T1000 (cell line): ENCODE measurements at regions not wholly inside any gene's neighbourhood (a gene's known extent, or its start where the extent isn't known, plus 50 kb on each side); places are given as distances from the start of the nearest gene placed in this dataset.

Experiments used
- DNase-seq: peaks from one replicate; lab custom pipeline; 2025; ENCODE audit warnings: mixed read lengths; lab: John Stamatoyannopoulos, UW

DNA sequence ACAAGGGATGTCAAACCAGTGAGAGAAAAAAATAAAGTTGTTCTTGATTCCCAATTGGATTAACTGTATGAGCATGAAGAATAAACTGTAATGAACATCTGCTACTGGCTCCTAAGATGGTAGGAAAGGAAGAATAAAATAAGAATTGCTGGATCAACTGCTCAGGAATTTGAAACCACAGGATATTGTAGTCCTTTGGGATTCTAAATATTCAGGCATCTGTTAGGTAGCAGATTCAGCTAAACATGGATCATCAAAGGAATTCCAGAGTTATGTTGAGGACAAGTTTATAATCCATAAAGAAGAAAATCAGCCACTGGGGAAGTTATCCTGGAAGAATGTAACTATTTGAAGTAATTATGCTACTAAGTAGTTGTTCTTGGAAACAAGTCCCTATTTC, 65.8 kb downstream of the ISL1 start:
- DNase-seq = no peak

- no peak for DNase-seq
Observed at GRCh38 chr5:51452562-51452961, 69.3 kb downstream of the ISL1 start.

- no peak for DNase-seq
Observed at GRCh38 chr5:51465165-51465564, 81.9 kb downstream of the ISL1 start.

- no peak for DNase-seq
Observed at GRCh38 chr5:51466214-51466613, 83.0 kb downstream of the ISL1 start.

- no peak for DNase-seq
Observed at GRCh38 chr5:51468196-51468595, 84.9 kb downstream of the ISL1 start.

- no peak for DNase-seq
Observed at GRCh38 chr5:51471630-51472029, 88.4 kb downstream of the ISL1 start.

DNA sequence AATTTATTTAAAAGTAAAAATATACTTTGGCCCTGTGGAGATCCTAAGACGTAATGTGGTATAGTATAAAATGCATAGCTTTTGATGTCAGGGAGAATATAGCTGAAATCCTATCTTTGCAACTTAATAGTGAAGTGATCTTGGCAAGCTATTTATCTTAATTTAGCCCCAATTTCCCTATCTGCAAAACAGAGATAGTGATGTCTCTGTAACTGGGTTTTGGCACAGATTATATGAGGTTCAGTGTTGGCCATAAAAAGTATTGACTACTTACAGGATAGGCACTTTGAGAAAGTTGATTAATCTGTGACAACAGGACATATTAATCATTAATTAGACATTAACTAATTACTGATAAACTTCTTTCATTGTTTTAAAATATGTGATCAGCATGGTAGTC, 89.2 kb downstream of the ISL1 start:
- DNase-seq = no peak

- DNase-seq = no peak
Observed at GRCh38 chr5:51475628-51476027, 92.4 kb downstream of the ISL1 start.

- no peak for DNase-seq
Observed at GRCh38 chr5:51476431-51476830, 93.2 kb downstream of the ISL1 start.

DNA sequence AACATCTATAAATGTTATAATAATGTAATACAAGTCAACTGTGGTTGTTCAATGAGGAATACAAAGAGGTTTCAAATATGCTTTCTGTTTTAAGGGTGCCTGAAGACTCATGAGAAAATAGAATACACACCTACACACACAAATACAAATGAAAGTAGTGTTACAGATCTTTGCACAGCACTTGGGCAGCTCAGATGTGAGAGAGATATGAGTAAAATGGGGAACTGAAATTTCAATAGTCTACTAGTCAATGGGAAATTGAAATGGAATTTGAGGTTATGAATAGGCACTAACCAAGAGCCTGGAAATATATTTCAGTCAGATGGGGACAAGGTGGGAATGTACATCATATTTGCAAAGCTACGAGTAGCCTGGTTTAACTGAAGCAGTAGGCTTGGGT, 96.6 kb downstream of the ISL1 start:
- DNase-seq = no peak

GRCh38 chr5:51484326-51484725, 101.1 kb downstream of the ISL1 start:
- DNase-seq = no peak

GRCh38 chr5:51486158-51486557, 102.9 kb downstream of the ISL1 start:
- no peak for DNase-seq

DNA sequence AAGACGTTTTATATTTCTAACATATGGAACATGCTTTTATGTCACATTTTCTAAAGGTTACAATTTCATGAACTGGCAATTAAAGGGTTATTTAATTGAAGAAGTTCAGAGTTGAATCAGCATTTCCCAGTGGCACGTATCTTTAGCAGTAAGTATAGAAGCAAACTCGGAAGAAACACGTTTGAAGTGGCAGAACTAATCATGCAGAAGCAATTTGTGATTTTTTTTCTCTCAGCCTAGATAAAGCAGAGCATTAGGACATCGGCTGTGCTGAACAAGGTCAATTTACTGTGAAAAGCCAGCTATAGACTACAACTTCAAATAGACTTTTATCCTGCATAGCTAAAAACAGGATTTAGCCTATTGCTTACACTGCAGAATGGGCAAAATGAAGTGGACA, 104.7 kb downstream of the ISL1 start:
- DNase-seq = no peak

- DNase-seq = no peak
Observed at GRCh38 chr5:51488803-51489642, 105.8 kb downstream of the ISL1 start.

DNA sequence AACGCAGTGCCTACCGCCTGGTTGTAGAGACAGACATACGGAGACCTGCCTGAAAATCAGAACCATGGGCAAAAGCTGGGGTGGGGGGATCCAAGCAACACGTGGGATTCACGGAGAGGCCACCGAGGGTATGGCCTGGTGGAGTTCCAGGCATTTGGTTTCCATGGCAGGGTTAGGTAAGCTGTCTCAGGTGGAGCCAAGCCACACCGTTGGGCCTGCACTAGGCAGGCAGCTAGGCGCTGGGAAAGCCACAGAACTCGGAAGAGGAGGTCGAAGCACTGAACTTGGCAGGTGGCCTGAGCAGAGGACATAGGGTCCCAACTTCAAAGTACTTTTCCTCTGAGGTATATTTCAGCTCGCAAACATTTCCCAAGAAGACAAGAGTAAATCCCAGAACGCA, 111.6 kb downstream of the ISL1 start:
- DNase-seq = no peak

- peak; percentile 21 for DNase-seq
Observed at GRCh38 chr5:51495672-51496071, 112.4 kb downstream of the ISL1 start.

DNA sequence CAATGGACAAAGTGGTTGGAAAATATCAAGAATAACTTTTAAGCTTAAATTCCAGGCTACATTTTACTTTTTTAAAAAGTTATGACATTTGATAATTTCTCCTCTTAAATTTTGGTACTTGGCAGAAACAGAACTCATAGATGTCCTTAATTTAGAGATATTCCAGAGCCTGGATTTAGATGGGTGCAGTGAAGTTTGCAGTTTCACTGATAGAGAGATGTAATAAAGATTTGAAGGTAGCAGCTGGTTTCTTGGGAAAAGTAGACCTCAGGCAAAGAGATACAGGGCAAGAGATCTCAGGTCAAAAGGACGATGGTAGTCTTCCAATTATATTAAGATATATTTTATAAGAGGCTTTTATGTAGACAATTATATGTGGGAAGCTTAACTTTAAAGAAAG, 134.6 kb downstream of the ISL1 start:
- DNase-seq = no peak

DNA sequence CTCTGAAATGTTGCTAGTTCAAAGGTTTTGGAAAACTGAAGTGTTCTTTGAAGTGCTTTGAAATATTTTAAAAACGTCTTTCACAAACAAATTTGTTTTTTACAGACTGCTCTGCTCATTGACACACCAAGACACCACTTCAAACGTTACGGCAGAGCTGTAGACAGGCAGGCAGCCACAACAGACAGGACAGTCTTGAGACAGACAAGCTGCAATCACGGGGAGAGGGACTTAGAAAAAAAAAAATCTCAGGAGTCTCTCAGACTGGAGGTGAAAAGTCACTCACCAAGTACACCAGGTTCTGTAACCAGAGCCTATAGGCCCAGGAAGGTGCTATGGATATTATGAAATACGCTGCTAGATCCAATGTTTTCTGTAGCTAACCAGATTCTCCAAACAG, 135.4 kb downstream of the ISL1 start:
- DNase-seq = no peak

DNA sequence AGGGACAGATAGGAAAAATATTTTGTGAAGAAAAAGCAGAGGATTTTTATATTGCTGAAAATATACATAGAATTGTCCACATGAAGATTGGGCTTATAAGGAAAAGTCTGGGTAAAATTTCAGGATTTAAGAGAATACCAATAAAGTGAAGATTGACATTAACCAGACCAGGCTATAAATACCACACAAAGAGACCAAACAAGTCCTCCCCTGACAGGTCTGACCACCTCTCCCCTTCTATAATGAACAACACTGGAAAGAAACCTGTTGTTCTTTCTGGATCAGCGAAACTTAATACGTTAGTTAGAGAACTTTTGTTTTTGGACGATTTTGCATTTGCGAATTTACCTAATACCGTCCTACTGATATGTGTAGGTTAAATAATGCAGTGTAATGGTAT, 138.3 kb downstream of the ISL1 start:
- DNase-seq = no peak

DNA sequence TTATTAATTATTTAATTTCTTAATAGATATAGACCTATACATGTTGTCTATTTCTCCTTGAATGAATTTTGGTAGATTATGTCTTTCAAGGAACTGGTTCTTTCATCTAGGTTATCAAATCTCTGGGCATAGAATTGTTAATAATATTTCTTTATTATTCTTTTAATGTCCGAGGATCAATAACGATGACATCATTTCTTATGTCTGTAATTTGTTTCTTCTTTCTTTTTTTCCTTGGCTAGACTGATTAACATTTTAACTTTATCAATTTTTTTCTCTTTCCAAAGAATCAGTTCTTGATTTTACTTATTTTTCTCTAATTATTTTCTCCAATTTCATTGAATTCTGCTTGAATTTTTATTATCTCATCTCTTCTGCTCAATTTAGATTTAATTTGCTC, 156.0 kb downstream of the ISL1 start:
- no peak for DNase-seq

GRCh38 chr5:51544031-51544785, 161.0 kb downstream of the ISL1 start:
- DNase-seq = no peak

GRCh38 chr5:51556833-51557232, 173.6 kb downstream of the ISL1 start:
- no peak for DNase-seq

- DNase-seq = no peak
Observed at GRCh38 chr5:51558682-51559081, 175.4 kb downstream of the ISL1 start.

- DNase-seq = no peak
Observed at GRCh38 chr5:51559339-51559738, 176.1 kb downstream of the ISL1 start.
